NCI-H2081 (cell line): ENCODE measurements at regions not wholly inside any gene's neighbourhood (a gene's known extent, or its start where the extent isn't known, plus 50 kb on each side); places are given as distances from the start of the nearest gene placed in this dataset.
A peak's percentile ranks its signal among the peaks of the same experiment; 100 is the strongest.
"Not testable (repeated sequence)": the region's sequence is repeated elsewhere in the genome, so short reads cannot be mapped to it uniquely, and the experiment has no call there.

Source experiments
- DNase-seq, 2 experiments: peaks; one replicate each; lab custom pipeline; 2025; lab: John Stamatoyannopoulos, UW

- no peak for DNase-seq
These were observed 84.1 kb upstream of the ASB18 start for GRCh38 chr2:236348279-236348678.

DNA sequence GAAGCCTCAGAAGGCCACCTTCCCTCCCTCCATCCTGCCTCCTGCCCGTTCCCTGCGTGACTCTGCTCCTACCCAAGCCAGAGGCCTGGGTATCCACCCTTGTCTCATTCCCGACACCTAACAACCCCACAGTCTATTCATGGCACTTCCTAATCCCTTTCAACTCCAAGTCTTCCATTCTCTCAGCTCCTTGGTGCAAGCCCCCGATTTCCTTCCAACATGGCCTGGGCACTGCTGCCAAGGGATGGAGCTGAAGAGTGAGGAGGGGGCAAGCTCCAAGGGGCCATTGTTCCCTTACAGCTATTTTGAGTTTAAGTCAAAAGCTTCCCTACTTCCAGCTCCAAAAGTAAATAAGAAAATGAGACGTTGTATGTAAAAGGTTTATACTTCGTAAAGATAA is 84.8 kb upstream of the ASB18 start:
- no peak for DNase-seq

- DNase-seq = no peak
These were observed 86.2 kb upstream of the ASB18 start for GRCh38 chr2:236350426-236350825.

DNA sequence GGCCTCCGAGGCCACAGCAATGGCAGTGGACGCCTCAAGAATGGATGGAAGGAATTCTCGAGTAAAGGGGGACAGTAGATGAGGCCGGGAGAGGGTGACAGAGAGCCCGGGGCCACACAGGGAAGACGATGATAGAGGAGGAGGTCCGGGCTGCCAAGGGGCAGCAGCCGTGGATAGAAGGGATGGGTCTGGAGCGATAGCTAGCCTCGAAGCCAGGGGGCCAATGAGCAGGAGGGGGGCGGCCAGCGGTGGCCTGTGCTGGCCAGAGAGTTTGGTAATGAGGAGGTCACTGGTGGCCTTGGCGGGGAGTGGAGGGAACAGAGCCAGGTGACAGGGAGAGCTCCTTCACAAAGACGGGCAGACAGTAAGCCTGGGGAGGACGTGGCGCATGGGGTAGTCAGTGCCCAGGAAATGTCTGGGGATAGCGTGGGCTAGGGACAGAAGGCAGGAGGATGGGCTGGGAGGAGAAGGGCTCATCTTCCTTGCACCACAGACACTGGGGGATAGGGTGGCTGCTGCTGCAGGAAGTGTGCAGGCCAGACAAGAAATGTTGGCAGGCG is 87.8 kb upstream of the ASB18 start:
- no peak for DNase-seq

- peak; percentile 9 to 31 for DNase-seq
These were observed 88.8 kb upstream of the ASB18 start for GRCh38 chr2:236352761-236353593.

GRCh38 chr2:236353594-236353942 is 89.4 kb upstream of the ASB18 start:
- DNase-seq = no peak

DNA sequence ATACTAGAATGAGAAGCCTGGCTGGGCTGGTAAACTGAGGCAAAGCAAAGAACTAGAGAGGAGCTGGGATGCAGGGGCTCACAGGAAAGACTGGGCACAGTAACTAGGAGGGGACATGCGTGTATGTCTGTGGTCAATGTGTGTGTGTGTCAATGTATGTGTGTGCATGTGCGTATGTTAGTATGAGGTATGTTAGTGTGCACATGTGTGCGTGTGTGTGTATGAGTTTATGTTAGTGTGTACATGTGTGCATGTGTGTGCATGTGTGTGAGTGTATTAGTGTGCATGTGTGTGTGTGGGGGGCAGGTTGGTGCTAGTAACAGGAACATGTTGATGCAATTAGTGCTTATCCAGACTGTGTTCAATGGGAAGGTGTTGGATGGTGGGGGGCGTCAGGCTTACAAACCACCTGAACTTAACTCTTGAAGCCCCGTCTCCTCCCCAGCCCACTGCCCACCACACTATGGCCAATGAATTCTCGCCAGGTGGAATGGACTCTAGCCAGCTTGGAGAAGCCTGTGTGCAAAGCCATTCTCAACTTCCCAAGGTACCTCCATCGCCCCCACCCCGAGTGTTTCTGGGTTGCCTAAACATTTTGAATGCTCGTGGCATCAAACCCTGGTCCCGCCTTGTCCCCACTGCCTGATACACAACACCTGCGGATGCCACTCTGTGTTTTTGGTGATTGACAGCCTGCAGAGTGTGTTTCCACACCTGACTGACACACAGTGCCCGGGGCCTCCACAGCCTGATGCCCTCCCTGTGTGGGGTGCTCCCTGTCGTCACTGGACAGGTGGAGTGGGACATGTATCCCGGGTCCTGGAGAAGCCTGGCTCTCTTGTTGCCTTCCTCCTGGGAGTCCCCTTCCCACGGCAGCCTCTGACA is 90.1 kb upstream of the ASB18 start:
- DNase-seq = no peak

GRCh38 chr2:236354973-236355595 is 90.9 kb upstream of the ASB18 start:
- no peak for DNase-seq

- DNase-seq = no peak
These were observed 91.7 kb upstream of the ASB18 start for GRCh38 chr2:236355911-236356310.

GRCh38 chr2:236356321-236356720 is 92.1 kb upstream of the ASB18 start:
- DNase-seq = not testable (repeated sequence)

GRCh38 chr2:236358482-236358881 is 94.3 kb upstream of the ASB18 start:
- DNase-seq = not testable (repeated sequence)

DNA sequence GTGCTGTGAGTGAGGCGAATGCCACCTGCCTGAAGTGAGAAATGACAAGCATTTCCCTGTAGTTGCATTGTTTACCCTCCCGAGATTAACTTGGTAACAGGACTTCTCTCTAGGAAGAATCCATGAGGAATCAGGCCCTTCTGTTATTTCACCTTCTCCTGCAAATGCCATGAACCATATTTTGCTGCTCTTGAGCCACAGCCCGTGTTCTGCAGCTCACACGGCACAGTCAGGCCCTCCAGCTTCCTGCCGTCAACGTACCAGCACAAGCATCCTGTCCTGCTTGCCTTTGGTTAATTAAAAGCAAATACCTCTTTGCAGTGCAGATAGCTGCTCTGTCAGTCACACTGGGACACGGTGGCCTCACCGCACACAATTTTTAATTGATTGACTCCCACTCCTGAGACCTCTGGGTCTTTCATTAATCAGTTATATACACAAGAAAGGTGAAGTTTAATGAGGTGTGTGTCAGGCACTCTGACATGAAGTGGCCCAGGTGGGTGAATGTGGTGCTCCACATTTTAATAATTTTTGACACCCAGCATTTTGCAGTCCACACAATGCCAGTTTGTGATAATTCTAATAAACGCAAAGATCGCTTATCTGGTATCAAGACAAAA is 95.3 kb upstream of the ASB18 start:
- DNase-seq = no peak

DNA sequence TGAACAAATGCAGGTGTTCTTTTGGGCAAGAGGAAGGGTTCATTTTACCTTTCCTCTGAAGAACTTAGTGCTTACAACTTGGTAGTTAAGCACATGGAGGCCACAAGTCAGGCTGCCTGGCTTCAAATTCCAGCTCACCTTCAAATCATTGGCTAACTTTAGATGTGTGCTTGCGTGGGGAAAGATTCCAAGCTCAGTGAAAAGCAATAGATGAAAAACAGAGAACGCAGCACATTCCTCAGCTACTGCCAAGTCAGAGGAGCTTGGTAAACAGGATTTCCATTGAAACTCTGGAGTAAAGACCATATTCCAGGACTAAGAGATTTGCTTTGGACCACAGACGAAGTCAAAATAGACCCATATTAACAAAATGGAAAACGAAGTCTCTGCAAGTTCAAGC is 96.3 kb upstream of the ASB18 start:
- DNase-seq = no peak

GRCh38 chr2:236363711-236364277 is 99.6 kb upstream of the ASB18 start:
- no peak for DNase-seq

DNA sequence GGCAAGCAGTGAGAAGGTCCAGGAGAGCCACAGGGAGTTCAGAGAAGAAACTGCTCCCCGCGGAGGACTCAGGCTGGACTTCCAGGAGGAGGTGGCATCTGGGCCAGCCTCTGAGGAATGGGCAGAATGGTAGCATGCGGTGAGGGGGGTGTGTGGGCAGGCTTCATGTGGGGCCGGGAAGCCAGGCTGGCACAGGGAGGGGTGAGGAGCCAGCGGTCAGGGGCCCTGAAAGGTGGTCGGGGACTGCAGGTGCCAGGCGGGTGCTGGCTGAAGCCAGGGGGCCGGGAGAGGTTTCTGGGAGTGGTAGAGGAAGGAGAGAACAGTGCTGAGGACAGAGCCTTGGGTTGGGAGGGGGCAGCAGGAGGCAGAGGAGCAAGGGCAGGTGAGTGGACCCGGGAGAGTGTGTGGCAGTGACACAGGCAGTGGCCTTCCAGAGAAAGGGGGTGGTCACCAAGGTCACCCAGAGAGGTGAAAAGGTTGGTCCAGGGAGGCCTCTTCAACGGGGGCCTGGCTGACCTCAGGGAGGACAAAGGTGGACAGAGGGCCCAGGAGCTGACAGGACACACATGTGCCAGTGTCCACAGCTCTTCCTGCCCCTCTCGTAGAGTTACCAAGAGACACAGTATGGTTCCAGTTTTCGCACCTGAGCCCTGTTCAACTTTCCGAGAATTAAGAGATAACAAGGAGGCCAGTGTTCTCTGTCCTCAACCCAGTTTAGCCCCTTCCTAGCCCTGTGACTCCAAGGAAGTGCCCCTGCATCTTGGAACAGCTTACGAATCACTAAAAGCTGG is 101.2 kb upstream of the ASB18 start:
- no peak for DNase-seq

DNA sequence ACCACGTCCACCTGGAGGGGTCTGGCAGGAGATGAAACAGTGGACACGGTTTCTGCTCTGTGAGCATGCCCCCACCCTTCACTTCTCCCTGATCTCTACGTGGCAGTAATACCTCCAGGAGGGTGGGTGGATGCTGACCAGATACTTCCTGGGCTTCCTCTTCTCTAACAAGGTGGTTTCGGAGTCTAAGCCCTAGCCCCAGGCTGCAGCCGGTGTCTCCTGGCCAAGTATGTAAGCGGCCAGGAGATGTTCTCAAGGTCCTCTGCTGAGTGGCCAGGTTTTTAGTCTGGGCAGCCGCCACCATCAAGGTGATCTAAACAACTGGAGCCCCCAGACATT is 101.8 kb upstream of the ASB18 start:
- no peak for DNase-seq

DNA sequence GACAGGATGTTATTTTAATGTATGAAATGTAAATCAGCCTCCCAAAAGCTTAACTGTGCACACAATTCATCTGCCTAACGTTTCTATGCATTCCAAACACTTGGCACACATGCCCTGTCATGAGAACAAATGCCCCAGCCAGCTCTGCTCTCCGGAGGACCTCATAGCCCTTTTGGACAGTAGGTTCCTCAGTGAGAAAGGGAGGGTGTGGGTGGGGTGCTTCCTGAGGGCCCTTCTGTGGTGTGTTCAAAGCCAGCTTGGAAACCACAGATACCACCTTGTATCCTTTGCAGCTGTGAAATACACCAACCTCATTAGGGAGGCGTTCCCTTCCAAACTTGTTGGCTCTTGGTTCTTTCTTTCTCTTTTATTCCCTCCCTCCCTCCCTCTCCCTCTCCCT is 102.2 kb upstream of the ASB18 start:
- no peak for DNase-seq

DNA sequence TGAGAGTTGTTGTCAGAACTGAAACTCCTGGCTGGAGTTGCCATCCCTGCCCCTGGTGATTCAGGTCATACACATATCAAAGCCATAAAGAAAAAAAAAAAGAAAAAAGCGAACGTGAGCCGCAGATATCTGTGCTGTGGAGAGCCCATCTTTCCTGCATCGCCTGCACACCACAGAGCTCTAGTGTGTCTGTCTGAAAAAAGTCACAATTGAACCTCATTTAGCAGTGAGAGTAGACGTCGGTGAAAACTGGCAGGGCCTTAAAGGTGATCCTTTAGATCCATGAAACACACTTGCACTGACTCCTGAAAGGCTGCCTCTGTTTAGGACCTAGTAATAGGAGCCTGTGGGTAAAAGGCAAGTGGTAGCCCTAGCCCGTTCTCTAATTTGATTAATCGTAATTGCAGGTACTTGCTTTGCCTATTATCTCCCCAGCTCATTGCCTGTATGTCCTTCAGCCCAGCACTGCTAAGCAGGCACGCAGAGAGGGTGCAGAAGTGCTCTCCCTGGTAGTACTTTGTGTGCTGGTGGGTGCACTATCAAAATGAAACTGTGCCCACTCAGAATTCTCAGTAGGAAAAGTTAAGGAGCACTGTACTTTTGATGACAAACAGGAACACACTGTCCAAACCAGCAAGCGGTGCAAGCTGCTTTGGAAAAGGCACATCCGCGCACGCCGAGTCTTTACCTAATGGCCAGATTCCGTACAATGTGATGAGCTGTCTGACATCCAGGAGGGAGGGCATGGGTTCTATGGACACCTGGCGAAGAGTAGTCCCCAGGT is 103.5 kb upstream of the ASB18 start:
- DNase-seq = no peak

GRCh38 chr2:236369661-236370062 is 105.5 kb upstream of the ASB18 start:
- DNase-seq = no peak

GRCh38 chr2:236370847-236371409 is 106.7 kb upstream of the ASB18 start:
- DNase-seq = no peak
